PFSK-1 (cell line): ENCODE measurements at regions not wholly inside any gene's neighbourhood (a gene's known extent, or its start where the extent isn't known, plus 50 kb on each side); places are given as distances from the start of the nearest gene placed in this dataset.

Experiments used
- FOXP2 ChIP-seq: optimal IDR thresholded peaks from 2 replicates; pipeline ENCODE3; 2011; ENCODE audit warnings: borderline replicate concordance, control low read depth, inconsistent platforms; ENCODE audit not compliant: insufficient read depth; ENCODE audit errors: extremely low read length, extremely low read depth
- POLR2AphosphoS5 ChIP-seq: IDR thresholded peaks from 2 replicates; pipeline ENCODE4 v1.6.1; 2012; ENCODE audit warnings: low read depth, mild to moderate bottlenecking, control low read depth, low read length, moderate library complexity
- REST ChIP-seq, 2 experiments: IDR thresholded peaks; 2 replicates each; pipeline versions ENCODE4 v1.6.1 to v1.8.0; 2011 to 2012; ENCODE audit warnings: low read depth in 2 of 2, low read length in 2 of 2, control low read depth in 1 of 2, inconsistent platforms in 1 of 2, mild to moderate bottlenecking in 1 of 2, moderate library complexity in 1 of 2; ENCODE audit not compliant: insufficient read depth in 1 of 2
- SIN3A ChIP-seq: IDR thresholded peaks from 2 replicates; pipeline ENCODE4 v1.6.1; 2012; ENCODE audit warnings: mild to moderate bottlenecking, low read length, moderate library complexity, borderline replicate concordance; ENCODE audit not compliant: insufficient read depth
- TAF1 ChIP-seq: IDR thresholded peaks from 2 replicates; pipeline ENCODE4 v1.6.1; 2012; ENCODE audit warnings: low read length, control low read depth, borderline replicate concordance; ENCODE audit not compliant: insufficient read depth

GRCh38 chr5:175816348-175816747 lies 55.0 kb upstream of the CPLX2 start:
- no peak for TF ChIP-seq TAF1
- TF ChIP-seq REST (IDR thresholded peaks at IDR 0.05; ENCODE audit: insufficient read depth in 1 of 2, low read depth in 2 of 2, low read length in 2 of 2) = no peak
- no peak for TF ChIP-seq SIN3A
- TF ChIP-seq FOXP2 = no peak
- no peak for TF ChIP-seq POLR2AphosphoS5

- TF ChIP-seq SIN3A = no peak
- no peak for TF ChIP-seq POLR2AphosphoS5
- TF ChIP-seq REST (IDR thresholded peaks at IDR 0.05; ENCODE audit: insufficient read depth in 1 of 2, low read depth in 2 of 2, low read length in 2 of 2) = no peak
- no peak for TF ChIP-seq FOXP2
- TF ChIP-seq TAF1 = no peak
Measured at GRCh38 chr5:175819090-175819425, 52.3 kb upstream of the CPLX2 start.

GRCh38 chr5:175820230-175820629 lies 51.1 kb upstream of the CPLX2 start:
- TF ChIP-seq POLR2AphosphoS5 (no peak), SIN3A (no peak), REST (IDR thresholded peaks at IDR 0.05; ENCODE audit: insufficient read depth in 1 of 2, low read depth in 2 of 2, low read length in 2 of 2) (no peak), TAF1 (no peak), FOXP2 (no peak)
